COLO829 (cell line): ENCODE measurements at regions not wholly inside any gene's neighbourhood (a gene's known extent, or its start where the extent isn't known, plus 50 kb on each side); places are given as distances from the start of the nearest gene placed in this dataset.
"Not testable (repeated sequence)": the region's sequence is repeated elsewhere in the genome, so short reads cannot be mapped to it uniquely, and the experiment has no call there.

Experiments
- DNase-seq: peaks from one replicate; pipeline ENCODE4 v3.0.0; 2012; ENCODE audit warnings: low spot score

- no peak for DNase-seq
Observed at GRCh38 chr1:43042773-43043457, 84.2 kb upstream of the SLC2A1 start.

DNA sequence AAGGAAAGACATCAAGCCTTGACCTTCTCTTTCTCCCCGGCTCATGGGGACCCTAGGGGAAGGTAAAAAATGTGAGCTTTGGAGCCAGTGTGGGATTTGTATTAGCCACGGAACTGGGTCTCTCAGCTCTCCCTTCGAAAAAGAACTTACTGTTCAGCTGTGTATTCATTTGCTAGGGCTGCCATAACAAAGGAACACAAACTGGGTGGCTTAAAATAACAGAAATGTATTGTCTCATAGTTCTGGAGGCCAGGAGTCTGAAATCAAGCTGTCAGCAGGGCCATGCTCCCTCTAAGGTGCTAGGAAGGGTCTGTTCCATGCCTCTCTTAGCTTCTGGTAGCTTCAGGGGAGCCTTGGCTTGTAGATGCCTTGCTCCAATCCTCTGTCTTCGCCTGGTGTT, 83.5 kb upstream of the SLC2A1 start:
- DNase-seq = no peak

- no peak for DNase-seq
Observed at GRCh38 chr1:43041591-43041990, 82.9 kb upstream of the SLC2A1 start.

- no peak for DNase-seq
Observed at GRCh38 chr1:43039228-43040055, 80.8 kb upstream of the SLC2A1 start.

DNA sequence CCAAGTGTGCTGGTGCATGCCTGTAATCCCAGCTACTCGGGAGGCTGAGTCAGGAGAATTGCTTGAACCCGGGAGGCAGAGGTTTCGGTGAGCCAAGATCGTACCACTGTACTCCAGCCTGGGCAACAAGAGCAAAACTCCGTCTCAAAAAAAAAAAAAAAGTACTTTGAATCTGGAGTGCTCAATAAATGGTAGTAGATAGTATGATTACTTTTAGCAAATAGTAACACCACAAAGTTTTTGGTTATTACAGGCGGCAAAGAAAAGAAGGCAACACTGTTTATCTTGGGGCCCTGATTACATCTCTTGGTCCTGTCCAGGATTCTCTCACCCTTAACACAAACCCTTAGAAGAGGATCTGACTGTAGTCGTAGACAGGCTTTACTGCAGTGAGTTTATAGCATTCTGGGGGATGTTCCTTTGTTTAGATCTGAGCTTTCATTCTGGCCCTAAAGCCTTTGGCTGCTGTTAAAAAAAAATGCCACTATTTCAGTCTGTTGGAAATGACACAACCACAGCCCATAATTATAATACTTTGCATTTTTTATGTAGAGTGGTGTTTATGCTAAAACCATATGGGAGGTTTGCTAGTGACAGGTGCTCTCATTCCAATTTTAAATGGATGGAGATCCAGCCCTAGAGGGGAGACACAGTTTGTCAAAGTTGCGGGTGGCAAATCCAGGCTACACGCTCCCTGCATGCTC, 79.7 kb upstream of the SLC2A1 start:
- DNase-seq = no peak

DNA sequence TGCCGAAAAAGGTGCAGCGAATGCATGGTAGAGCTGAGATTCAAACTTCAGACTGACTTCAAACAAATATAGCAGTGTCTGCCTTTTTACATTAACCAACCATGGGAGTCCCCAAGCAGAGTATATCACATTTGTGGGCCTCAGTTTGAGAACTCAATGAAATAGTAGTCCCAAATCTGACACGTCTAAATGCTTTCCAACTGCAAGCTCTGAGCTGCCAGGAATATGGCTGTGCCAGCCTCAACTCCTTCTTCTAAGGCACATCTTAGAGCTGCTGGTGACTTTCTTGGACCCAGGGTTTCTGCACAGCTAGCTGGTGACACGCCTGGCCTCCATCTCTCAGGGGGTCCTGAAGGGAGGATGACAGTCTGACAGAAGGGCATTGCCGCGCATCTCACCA, 78.8 kb upstream of the SLC2A1 start:
- no peak for DNase-seq

GRCh38 chr1:43036932-43037331, 78.3 kb upstream of the SLC2A1 start:
- DNase-seq = no peak

DNA sequence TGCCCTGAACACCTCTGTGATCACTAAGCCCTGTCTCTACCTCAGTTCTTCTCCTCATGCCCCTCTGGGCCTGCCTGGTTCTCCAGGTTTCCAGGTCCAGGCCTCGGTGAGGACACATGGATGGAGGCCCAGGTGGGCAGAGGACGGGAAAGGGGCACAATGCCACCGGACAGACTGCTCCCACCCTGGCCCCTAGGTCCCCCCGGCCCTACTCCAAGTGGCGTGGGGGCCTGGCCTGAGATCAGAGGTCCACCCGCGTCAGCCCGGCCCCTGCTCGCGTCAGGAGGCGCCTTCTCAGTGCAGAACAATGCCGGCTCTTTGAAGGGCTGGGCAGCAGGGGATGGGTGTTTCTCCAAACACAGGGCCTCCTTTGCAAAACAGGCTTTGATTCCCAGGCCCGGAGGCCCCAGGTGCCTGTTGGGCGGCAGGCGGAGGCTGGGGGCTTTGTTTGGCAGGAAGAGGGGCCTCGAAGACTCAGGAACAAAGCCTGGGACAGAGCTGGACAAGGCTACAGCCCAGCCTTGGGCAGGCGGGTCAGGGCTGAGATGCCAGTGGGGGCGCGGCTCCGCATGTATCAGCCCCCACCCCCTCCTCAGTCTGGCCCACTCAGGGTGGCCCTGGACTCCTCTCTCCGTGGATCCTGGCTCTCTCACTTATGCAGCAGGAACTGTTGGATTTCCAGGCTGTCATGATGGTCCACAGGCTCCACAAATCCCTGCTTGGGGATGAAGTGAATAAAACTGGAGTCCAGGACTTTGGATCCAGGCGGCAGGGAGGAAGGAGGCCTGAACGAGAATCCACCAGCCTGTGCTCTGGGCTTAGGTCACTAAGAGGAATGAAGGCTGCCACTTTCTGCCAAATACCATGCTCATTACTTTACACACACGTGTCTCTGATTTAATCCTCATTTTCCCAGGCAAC, 77.4 kb upstream of the SLC2A1 start:
- no peak for DNase-seq

DNA sequence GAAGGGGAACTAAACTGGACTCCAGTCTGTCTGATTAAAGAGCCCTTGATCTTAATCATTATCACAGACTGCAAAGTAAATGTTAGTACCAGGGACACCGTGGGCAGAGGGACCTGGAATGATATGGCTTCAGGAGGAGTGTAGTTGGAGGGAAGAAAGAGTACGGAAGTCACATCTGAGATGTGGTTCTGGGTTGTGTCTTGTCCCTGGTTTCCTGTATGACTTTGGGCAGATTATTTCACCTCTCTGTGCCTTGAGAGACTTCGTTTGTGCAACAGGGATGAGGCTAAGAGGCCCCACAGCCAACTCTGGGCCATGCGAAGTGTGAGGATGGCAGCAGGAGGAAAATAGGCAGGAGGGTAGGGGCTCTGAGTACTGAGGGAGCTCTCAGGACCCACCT, 76.1 kb upstream of the SLC2A1 start:
- no peak for DNase-seq

DNA sequence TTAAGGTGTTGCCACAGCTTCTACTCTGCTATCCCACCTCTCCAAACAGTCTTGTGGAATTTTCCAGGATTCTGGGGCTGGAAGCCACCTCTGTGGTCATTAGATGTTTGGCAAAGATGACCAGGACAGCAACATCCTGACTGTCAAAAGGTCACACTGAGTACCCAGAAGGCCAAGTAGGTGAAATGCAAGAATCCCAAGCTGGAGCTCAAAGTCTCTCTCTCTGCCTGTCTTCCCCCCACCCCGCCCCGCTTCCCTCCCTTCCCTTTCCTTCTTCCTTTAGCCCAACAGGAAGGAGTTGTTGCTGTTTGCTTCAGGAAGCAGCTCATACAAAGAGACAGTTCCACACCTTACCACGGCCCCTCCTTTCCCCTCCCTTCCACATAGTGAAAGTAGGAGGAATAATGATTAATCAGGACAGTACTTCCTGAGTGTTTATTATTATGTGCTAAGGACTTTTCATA, 75.6 kb upstream of the SLC2A1 start:
- DNase-seq = no peak

GRCh38 chr1:43031316-43032203, 72.9 kb upstream of the SLC2A1 start:
- no peak for DNase-seq

- DNase-seq = no peak
Observed at GRCh38 chr1:43024905-43025304, 66.2 kb upstream of the SLC2A1 start.

- DNase-seq = no peak
Observed at GRCh38 chr1:43021547-43022474, 63.1 kb upstream of the SLC2A1 start.

DNA sequence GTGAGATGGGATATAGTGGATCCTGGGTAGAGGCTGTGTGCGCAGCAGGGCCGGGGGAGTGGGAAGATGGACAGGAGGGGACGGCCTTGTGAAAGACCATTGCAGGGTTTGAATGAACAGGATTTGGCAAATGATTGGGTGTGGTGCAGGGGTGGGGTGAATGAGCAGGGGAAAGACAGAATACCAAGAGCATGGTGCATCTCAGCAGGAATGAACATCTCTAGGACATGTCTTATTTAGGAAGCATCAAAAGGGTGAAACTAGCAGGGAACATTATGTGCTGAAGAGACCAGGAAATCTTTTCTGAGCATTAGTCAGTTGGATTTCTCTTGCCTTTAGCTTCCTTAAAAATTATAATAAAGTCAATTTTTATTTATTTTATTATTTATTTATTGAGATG, 60.6 kb upstream of the SLC2A1 start:
- DNase-seq = no peak

- DNase-seq = no peak
Observed at GRCh38 chr1:43018121-43018520, 59.5 kb upstream of the SLC2A1 start.

- DNase-seq = no peak
Observed at GRCh38 chr1:43015269-43015668, 56.6 kb upstream of the SLC2A1 start.

GRCh38 chr1:43014579-43014978, 55.9 kb upstream of the SLC2A1 start:
- DNase-seq = not testable (repeated sequence)

GRCh38 chr1:43011020-43011419, 52.4 kb upstream of the SLC2A1 start:
- DNase-seq = no peak

DNA sequence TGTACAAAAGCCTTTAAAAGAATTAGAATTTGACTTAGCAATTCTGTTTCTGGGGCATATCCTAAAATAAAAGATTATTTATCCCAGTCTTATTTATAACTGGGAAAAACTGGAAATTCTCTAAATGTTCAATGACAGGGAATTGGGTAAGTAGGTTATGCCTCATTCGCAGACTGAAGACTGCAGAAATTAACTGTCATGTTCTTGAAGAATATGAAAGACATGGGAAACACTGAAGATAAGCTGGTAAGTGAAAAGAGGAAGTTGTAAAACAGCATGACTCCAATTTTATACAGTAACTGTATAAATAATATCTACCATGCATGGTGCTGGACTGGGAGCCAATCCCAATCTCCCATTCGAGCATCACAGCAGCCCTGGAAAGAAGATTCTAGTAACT, 50.6 kb upstream of the SLC2A1 start:
- no peak for DNase-seq
